ENCODE measurements at regions not wholly inside any gene's neighbourhood (a gene's known extent, or its start where the extent isn't known, plus 50 kb on each side); places are given as distances from the start of the nearest gene placed in this dataset.

GRCh38 chr13:50355797-50356196, 340.6 kb downstream of the KCNRG start:
- no peak overlapping the region for H3K4me3 ChIP-seq
- peaks cover 8% of the 10 kb centered on the region for H3K4me1 ChIP-seq (replicated peaks)
- 89% methylated on average over 4 of the region's 4 CpGs for WGBS
- H3K27ac ChIP-seq: no peak overlapping the region
- H3K36me3 ChIP-seq: no peaks in the 10 kb centered on the region
- intact Hi-C loops (cut with DNase I): loop anchor here (10.0 kb wide), 1 partner anchor 159 kb away; no protein-coding TSS in a partner anchor
- DNase-seq (ENCODE audit: low spot score): no peak
- no peaks in the 10 kb centered on the region for H3K9me3 ChIP-seq
- no peaks in the 10 kb centered on the region for H3K27me3 ChIP-seq (replicated peaks; ENCODE audit: insufficient read depth)
- TF ChIP-seq POLR2AphosphoS5 (IDR thresholded peaks at IDR 0.05) (no peak), POLR2A (IDR thresholded peaks at IDR 0.05) (no peak), CTCF (IDR thresholded peaks at IDR 0.05) (no peak)

GRCh38 chr13:50357136-50357535, 341.9 kb downstream of the KCNRG start:
- peaks cover 8% of the 10 kb centered on the region for H3K4me1 ChIP-seq (replicated peaks)
- no peaks in the 10 kb centered on the region for H3K9me3 ChIP-seq
- TF ChIP-seq CTCF (IDR thresholded peaks at IDR 0.05): no peak
- TF ChIP-seq POLR2AphosphoS5 (IDR thresholded peaks at IDR 0.05): no peak
- no peak for TF ChIP-seq POLR2A (IDR thresholded peaks at IDR 0.05)
- no peak for DNase-seq (ENCODE audit: low spot score)
- no peak overlapping the region for H3K4me3 ChIP-seq
- intact Hi-C loops (cut with DNase I): loop anchor here (10.0 kb wide), 1 partner anchor 158 kb away; no protein-coding TSS in a partner anchor
- H3K36me3 ChIP-seq: no peaks in the 10 kb centered on the region
- H3K27me3 ChIP-seq (replicated peaks; ENCODE audit: insufficient read depth): no peaks in the 10 kb centered on the region
- peak overlapping the region; percentile 74 to 83 for H3K27ac ChIP-seq

GRCh38 chr13:50357586-50358118, 342.4 kb downstream of the KCNRG start:
- 19% methylated on average over 9 of the region's 9 CpGs for WGBS

GRCh38 chr13:50358231-50359040, 343.2 kb downstream of the KCNRG start:
- Histone ChIP-seq H3K9me3 (no peaks in the 10 kb centered on the region), H3K36me3 (no peaks in the 10 kb centered on the region), H3K27me3 (replicated peaks; ENCODE audit: insufficient read depth) (no peaks in the 10 kb centered on the region), H3K27ac (peak overlapping the region; percentile 74 to 83), H3K4me1 (replicated peaks) (peaks cover 8% of the 10 kb centered on the region), H3K4me3 (no peak overlapping the region)
- intact Hi-C loops (cut with DNase I): loop anchor here (10.0 kb wide), 1 partner anchor 156 kb away; no protein-coding TSS in a partner anchor
- no peak for DNase-seq (ENCODE audit: low spot score)
- WGBS: 9% methylated on average over 1 of the region's 1 CpG
- TF ChIP-seq POLR2A (IDR thresholded peaks at IDR 0.05) (no peak), CTCF (IDR thresholded peaks at IDR 0.05) (no peak), POLR2AphosphoS5 (IDR thresholded peaks at IDR 0.05) (no peak)

More at GRCh38 chr13:50357586-50358118, 342.4 kb downstream of the KCNRG start:
- no peak overlapping the region for H3K4me3 ChIP-seq
- intact Hi-C loops (cut with DNase I): loop anchor here (10.0 kb wide), 1 partner anchor 157 kb away; no protein-coding TSS in a partner anchor
- H3K9me3 ChIP-seq: no peaks in the 10 kb centered on the region
- H3K27me3 ChIP-seq (replicated peaks; ENCODE audit: insufficient read depth): no peaks in the 10 kb centered on the region
- peak overlapping the region; percentile 74 to 83 for H3K27ac ChIP-seq
- DNase-seq (ENCODE audit: low spot score): peak; percentile 88
- H3K36me3 ChIP-seq: no peaks in the 10 kb centered on the region
- TF ChIP-seq CTCF (IDR thresholded peaks at IDR 0.05) (no peak), POLR2A (IDR thresholded peaks at IDR 0.05) (peak; percentile 10), POLR2AphosphoS5 (IDR thresholded peaks at IDR 0.05) (peak; percentile 89)
- peaks cover 8% of the 10 kb centered on the region for H3K4me1 ChIP-seq (replicated peaks)

All from prostate gland (tissue), 2 donors.